NT2/D1 (cell line): ENCODE measurements at regions not wholly inside any gene's neighbourhood (a gene's known extent, or its start where the extent isn't known, plus 50 kb on each side); places are given as distances from the start of the nearest gene placed in this dataset.
"Not testable (repeated sequence)": the region's sequence is repeated elsewhere in the genome, so short reads cannot be mapped to it uniquely, and the experiment has no call there.

Experiments used
- DNase-seq: peaks from one replicate; pipeline ENCODE4 v3.0.0-alpha.2; 2011; ENCODE audit warnings: low read depth, low spot score
- H3K27me3 ChIP-seq: 2 replicates; pipeline ENCODE4 v1.6.0; 2011; ENCODE audit warnings: mild to moderate bottlenecking; ENCODE audit not compliant: insufficient read length, insufficient read depth
- H3K36me3 ChIP-seq: 2 replicates; pipeline ENCODE4 v1.6.1; 2011; ENCODE audit warnings: mild to moderate bottlenecking, low read length, mixed read lengths; ENCODE audit not compliant: insufficient read depth, insufficient read length
- H3K4me1 ChIP-seq: 2 replicates; pipeline ENCODE4 v1.5.1; 2011; ENCODE audit not compliant: insufficient read depth, insufficient read length
- H3K4me3 ChIP-seq: 2 replicates; pipeline ENCODE4 v1.5.1; 2011; ENCODE audit warnings: low read depth; ENCODE audit not compliant: insufficient read length
- H3K9ac ChIP-seq: 2 replicates; pipeline ENCODE4 v1.6.0; 2011; ENCODE audit warnings: low read depth; ENCODE audit not compliant: insufficient read length
- H3K9me3 ChIP-seq: 2 replicates; pipeline ENCODE4 v1.5.1; 2011; ENCODE audit warnings: mild to moderate bottlenecking, low read length; ENCODE audit not compliant: insufficient read depth
- SUZ12 ChIP-seq: IDR thresholded peaks from 2 replicates; pipeline ENCODE4 v1.6.1; 2011; ENCODE audit not compliant: insufficient read length, insufficient read depth; ENCODE audit errors: extremely low read depth
- YY1 ChIP-seq: IDR thresholded peaks from 2 replicates; pipeline ENCODE4 v1.6.1; 2011; ENCODE audit not compliant: insufficient read length, insufficient read depth
- ZNF274 ChIP-seq: IDR thresholded peaks from 2 replicates; pipeline ENCODE4 v1.6.1; 2011; ENCODE audit warnings: mild to moderate bottlenecking, low read depth, low read length

DNA sequence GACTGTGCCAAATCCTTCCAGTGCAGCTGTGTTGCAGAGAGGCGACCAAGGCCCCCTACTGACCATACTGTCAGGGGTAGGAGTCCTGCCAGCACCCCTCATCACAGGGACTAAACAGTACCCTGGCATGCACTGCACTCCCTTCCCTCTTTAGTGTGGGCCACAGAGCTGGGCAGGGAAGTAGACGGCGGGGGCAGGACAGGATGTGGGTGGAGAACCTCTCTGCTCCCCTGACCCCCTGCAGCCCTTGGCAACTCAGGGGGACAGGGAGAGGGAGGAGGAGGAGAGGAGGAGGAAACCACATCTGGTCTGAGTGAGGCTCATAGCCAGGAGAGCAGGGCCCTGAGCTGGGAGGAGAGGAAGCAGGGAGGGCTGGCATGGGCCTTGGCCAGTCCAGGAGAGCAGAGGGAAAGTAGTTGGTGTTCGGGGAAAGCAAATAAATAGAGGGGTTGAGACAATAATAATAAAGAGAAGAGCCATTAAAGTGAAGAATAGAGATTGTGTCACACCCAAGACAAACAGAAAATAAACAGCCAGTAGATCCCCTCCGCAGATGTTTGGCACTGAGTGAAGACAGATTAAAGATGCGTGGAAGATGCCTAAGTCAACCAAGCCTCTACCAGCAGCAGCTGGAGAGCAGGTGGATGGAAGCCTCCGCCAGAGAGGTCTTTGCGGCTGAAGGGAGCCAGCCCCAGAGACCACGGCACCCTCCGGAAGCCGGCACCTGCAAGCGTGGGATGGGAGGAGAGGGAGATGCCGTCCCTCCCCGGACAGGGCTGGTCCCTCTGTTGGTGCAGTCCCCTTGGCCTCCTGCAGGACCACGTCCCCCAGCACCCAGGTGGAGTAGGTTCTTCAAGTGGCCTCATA is 61.5 kb downstream of the RPUSD4 start:
- TF ChIP-seq YY1 (no peak), SUZ12 (no peak), ZNF274 (no peak)
- H3K27me3 ChIP-seq: no peaks in the 10 kb centered on the region
- no peak for DNase-seq
- no peak overlapping the region for H3K9ac ChIP-seq
- H3K36me3 ChIP-seq: no peaks in the 10 kb centered on the region
- H3K9me3 ChIP-seq: peaks cover 8% of the 10 kb centered on the region; the same call in 1 of the 2 replicates
- H3K4me3 ChIP-seq: no peak overlapping the region
- H3K4me1 ChIP-seq: peaks cover 10% of the 10 kb centered on the region

DNA sequence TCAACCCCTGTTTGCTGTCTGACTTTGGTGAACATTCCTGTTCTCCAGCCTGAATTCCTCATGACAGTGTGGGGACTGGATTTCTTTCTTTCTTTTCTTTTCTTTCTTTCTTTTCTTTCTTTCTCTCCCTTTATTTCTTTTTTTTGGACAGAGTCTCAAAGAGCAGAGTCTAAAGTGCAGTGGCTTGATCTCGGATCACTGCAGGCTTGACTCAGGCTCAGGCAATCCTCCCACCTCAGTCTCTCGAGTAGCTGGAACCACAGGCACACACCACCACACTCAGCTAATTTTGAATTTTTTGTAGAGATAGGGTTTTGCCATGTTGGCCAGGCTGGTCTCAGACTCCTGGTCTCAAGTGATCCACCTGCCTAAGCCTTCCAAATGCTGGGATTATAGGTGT is 63.1 kb downstream of the RPUSD4 start:
- TF ChIP-seq SUZ12 (no peak), YY1 (no peak), ZNF274 (no peak)
- Histone ChIP-seq H3K9ac (no peak overlapping the region), H3K27me3 (no peaks in the 10 kb centered on the region), H3K4me1 (peaks cover 9% of the 10 kb centered on the region), H3K9me3 (peaks cover 8% of the 10 kb centered on the region; the same call in 1 of the 2 replicates), H3K36me3 (no peaks in the 10 kb centered on the region), H3K4me3 (no peak overlapping the region)
- no peak for DNase-seq

DNA sequence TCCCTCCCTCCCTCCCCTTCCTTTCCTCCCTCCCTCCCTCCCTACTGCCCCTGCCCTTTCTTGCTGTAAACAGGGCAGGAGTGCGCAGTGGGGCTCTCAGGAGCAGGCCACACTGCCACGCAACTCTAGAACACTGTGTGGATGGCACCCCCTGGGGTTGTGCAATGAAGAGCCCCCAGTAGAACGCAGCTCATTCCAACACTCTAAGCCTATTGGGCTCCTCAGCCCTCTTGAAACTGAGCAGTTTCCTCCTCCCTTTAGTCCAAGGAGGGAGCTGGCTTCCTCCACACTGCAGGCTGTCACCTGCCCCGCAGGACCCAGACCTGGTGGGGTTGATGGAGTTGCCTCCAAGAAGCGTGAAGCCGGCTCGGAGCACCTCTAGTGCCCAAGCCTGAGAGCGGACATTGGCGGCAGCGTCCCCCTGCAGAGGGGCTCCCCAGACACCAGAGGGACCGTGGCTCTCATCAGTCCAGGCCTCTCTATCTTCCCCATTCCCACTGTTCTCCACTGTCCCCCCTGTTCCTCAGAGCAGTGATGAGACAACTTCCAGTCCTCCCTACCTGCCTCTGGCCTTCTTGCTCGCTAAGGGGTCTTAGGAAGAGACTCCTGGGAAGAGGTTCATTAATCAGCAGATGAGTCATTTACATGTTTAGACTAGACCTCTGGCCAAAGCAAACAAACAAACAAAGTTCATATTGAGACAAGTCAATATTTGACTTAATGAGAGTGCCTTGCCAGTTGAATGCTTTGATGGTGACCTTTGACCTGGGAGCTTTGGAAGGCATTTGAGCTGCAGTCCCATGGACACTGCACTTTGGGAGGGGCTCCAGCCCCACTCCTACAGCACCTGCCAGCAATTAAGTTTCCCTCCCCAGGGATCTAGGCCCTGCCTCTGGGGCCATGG is 64.0 kb downstream of the RPUSD4 start:
- TF ChIP-seq ZNF274 (no peak), YY1 (no peak), SUZ12 (no peak)
- Histone ChIP-seq H3K36me3 (no peaks in the 10 kb centered on the region), H3K9me3 (peaks cover 8% of the 10 kb centered on the region; the same call in 1 of the 2 replicates), H3K4me1 (peaks cover 9% of the 10 kb centered on the region), H3K27me3 (no peaks in the 10 kb centered on the region), H3K4me3 (no peak overlapping the region), H3K9ac (peak overlapping the region; percentile 50)
- DNase-seq: no peak

DNA sequence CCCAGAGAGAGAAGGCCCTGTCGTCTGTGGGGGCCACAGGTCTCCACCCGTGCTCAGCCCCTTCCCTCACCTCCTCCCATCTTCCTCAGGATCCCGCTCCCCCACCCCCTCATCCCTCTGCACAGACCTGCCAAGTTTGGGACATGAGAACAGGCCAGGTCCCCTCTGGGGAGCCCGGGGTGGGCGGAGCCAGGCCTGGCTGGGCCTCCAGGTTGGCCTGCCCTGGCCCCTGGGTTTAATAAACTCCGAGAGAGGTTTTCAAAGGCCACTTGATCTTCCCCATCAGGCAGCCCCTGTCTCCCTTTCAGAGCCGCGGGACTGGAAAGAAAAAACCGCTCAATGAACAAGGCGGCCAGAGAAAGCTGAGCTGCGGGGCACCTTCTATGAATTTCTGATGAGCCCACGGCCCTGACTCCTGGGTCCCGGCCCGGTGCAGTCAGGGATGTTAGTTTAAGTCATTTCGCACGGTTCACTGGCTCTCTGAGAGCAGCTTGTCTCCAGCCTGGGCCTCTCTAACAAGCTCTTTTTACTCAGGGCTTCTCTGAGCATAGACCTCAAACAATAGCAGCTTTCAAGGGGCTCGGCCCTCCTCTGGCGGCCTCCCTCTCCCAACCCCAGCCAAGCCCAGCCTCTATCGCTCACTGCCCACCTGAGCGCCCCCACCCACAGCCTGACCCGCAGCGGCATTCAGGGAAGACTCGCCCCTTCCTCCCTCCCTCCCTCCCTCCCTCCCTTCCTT is 64.8 kb downstream of the RPUSD4 start:
- peaks cover 2% of the 10 kb centered on the region; the same call in 1 of the 2 replicates for H3K9me3 ChIP-seq
- H3K4me1 ChIP-seq: peaks cover 9% of the 10 kb centered on the region
- DNase-seq: no peak
- peak overlapping the region; percentile 50 for H3K9ac ChIP-seq
- TF ChIP-seq SUZ12 (no peak), ZNF274 (no peak), YY1 (no peak)
- H3K4me3 ChIP-seq: peak overlapping the region; percentile 15
- no peaks in the 10 kb centered on the region for H3K36me3 ChIP-seq
- H3K27me3 ChIP-seq: no peaks in the 10 kb centered on the region

DNA sequence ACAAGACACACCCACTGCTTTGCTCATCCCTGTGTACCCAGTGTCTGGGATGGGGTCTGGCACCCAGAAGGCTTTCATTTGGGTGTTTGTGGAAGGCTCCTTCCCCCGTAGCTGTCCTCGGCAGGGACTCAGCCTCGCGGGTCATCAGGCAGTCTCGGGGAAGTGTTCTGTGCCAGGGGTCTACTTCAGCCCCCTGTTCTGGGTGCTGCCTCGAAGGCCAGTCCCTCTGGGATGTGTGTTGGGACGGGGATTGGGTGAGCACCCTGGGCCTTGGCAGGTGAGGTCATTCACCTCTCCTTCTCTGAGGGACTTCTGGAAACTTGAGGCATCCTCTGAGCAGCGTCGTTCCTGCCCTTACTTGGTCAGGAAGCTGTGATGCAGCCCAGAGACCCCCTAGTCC is 65.5 kb downstream of the RPUSD4 start:
- no peaks in the 10 kb centered on the region for H3K27me3 ChIP-seq
- H3K9ac ChIP-seq: peak overlapping the region; percentile 50
- H3K4me1 ChIP-seq: peaks cover 9% of the 10 kb centered on the region
- H3K36me3 ChIP-seq: no peaks in the 10 kb centered on the region
- no peak for TF ChIP-seq ZNF274
- no peak overlapping the region for H3K4me3 ChIP-seq
- DNase-seq: no peak
- no peaks in the 10 kb centered on the region for H3K9me3 ChIP-seq

DNA sequence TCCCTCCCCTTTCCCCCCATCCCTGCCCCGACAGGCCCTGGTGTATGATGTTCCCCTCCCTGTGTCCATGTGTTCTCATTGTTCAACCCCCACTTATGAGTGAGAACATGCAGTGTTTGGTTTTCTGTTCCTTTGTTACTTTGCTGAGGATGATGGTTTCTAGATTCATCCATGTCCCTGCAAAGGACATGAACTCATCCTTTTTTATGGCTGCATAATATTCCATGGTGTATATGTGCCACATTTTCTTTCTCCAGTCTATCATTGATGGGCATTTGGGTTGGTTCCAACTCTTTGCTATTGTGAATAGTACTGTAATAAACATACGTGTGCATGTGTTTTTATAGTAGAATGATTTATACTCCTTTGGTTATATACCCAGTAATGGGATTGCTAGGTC is 68.0 kb downstream of the RPUSD4 start:
- not testable (repeated sequence) for DNase-seq, H3K4me3 ChIP-seq, H3K27me3 ChIP-seq, H3K9ac ChIP-seq, H3K9me3 ChIP-seq, H3K36me3 ChIP-seq
- H3K4me1 ChIP-seq: peaks cover 13% of the 10 kb centered on the region

DNA sequence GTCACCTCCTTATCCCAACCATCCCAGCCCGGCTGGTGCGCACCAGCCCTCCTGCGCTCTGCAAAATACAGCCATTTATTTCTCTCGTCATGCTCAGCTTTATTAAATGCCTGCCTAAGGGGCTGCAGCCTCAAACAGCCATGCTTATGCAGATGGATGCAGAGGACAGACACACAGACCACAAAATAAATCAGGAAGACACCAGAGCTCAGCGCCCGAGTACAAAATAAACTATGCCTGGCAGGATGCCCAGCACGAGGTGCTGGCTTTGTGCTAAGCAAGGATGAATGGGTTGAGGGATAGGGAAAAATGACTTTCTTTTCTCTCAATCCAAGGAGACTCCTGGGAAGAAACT is 70.5 kb downstream of the RPUSD4 start:
- no peaks in the 10 kb centered on the region for H3K36me3 ChIP-seq
- peaks cover 4% of the 10 kb centered on the region for H3K4me1 ChIP-seq
- H3K9ac ChIP-seq: no peak overlapping the region
- no peaks in the 10 kb centered on the region for H3K9me3 ChIP-seq
- H3K27me3 ChIP-seq: no peaks in the 10 kb centered on the region
- TF ChIP-seq ZNF274: no peak
- no peak for TF ChIP-seq YY1
- TF ChIP-seq SUZ12: no peak
- H3K4me3 ChIP-seq: no peak overlapping the region
- DNase-seq: no peak
